ENCODE measurements at regions not wholly inside any gene's neighbourhood (a gene's known extent, or its start where the extent isn't known, plus 50 kb on each side); places are given as distances from the start of the nearest gene placed in this dataset.

DNA sequence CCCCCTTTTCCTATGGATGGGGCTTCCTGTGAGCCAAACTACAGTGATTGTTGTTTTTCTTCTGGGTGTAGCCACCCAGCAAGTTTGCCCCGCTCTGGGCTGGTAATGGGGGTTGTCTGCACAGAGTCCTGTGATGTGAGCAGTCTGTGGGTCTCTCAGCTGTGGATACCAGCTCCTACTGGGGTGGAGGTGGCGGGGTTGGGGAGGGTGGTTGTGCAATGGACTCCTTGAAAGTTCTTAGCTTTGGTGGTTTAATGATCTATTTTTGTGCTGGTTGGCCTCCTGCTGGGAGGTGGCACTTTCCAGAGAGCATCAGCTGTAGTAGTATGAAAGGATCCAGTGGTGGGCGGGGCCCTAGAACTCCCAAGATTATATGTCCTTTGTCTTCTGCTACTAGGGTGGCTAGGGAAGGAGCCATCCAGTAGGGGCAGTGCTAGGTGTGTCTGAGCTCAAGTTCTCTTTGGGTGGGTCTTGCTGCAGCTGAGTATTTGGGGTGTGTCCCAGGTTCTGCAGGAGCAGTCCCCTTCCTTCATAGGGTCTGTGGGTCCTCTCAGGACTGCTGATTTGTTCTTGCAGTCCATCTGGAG, 275.6 kb upstream of the PAPPA start:
- DNase-seq (ENCODE audit: low spot score in 2 of 2) = no peak
- TF ChIP-seq, protein P1, sequence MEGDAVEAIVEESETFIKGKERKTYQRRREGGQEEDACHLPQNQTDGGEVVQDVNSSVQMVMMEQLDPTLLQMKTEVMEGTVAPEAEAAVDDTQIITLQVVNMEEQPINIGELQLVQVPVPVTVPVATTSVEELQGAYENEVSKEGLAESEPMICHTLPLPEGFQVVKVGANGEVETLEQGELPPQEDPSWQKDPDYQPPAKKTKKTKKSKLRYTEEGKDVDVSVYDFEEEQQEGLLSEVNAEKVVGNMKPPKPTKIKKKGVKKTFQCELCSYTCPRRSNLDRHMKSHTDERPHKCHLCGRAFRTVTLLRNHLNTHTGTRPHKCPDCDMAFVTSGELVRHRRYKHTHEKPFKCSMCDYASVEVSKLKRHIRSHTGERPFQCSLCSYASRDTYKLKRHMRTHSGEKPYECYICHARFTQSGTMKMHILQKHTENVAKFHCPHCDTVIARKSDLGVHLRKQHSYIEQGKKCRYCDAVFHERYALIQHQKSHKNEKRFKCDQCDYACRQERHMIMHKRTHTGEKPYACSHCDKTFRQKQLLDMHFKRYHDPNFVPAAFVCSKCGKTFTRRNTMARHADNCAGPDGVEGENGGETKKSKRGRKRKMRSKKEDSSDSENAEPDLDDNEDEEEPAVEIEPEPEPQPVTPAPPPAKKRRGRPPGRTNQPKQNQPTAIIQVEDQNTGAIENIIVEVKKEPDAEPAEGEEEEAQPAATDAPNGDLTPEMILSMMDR (IDR thresholded peaks at IDR 0.05) = no peak
- TF ChIP-seq POLR2A (IDR thresholded peaks at IDR 0.05) (no peak), EP300 (IDR thresholded peaks at IDR 0.05) (no peak)
- Histone ChIP-seq H3K27ac (no peak overlapping the region), H3K9me3 (no peaks in the 10 kb centered on the region), H3K4me3 (no peak overlapping the region), H3K36me3 (no peaks in the 10 kb centered on the region), H3K4me1 (no peaks in the 10 kb centered on the region), H3K27me3 (no peaks in the 10 kb centered on the region)
- WGBS, 2 donors = 81 to 97% methylated on average over 3 of the region's 3 CpGs

DNA sequence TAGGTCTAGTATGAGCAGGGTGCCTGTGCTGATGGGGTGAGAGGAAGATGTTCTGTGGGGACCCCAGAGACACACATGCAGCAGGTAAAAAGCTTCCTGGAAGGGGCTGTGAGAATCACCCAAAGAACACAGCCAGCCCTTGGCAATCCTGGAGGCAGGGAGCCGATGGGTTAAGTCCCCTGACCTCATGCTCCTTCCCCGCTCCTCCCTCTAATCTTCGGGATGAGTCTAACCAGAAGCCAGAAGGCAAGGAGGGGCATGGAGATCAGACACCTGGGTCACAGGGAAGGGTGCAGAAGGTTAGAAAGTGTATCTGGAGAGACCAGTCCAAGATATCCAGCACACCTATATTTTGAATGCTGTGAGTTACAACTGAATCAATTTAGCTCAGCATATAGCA, 274.1 kb upstream of the PAPPA start:
- Histone ChIP-seq H3K9me3 (no peaks in the 10 kb centered on the region), H3K36me3 (no peaks in the 10 kb centered on the region), H3K4me3 (no peak overlapping the region), H3K4me1 (no peaks in the 10 kb centered on the region), H3K27ac (no peak overlapping the region), H3K27me3 (no peaks in the 10 kb centered on the region)
- no peak for TF ChIP-seq EP300 (IDR thresholded peaks at IDR 0.05)
- no peak for TF ChIP-seq POLR2A (IDR thresholded peaks at IDR 0.05)
- TF ChIP-seq, protein P1 (IDR thresholded peaks at IDR 0.05) = no peak
- WGBS, 2 donors = 42 to 69% methylated on average over 3 of the region's 3 CpGs
- no peak for DNase-seq (ENCODE audit: low spot score in 2 of 2)

DNA sequence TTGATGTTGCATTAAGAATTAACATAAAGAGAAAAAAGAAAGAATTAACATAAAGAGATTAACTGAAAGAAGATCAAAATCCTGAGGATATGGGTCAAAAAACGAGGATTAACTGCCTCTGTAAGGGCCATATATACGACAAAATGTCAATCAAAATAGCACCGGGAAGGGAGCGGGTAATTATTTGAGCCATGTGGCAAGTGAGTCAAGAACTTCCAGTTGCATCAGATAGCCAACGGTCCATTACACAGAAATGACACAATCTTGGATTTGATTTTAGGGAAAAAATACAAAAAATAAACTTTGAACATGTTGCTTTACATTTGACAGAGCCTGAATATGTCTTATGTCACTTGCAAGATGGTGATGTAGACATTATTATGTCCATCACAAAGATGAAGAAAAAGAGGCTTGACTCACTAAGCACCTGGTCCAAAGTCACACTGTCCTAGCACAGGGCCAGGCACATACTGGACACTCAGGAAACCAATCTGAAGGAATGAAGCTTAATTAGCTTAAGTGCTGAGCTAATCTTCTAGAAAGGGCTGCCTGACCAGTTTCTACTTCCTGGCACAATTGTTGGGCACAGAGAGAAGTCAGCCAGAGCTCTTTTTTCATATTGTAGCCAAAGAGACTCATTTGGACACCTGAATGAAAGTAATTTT, 273.2 kb upstream of the PAPPA start:
- Histone ChIP-seq H3K4me1 (no peaks in the 10 kb centered on the region), H3K36me3 (no peaks in the 10 kb centered on the region), H3K27ac (no peak overlapping the region), H3K4me3 (no peak overlapping the region), H3K9me3 (no peaks in the 10 kb centered on the region), H3K27me3 (no peaks in the 10 kb centered on the region)
- no peak for DNase-seq (ENCODE audit: low spot score in 2 of 2)
- TF ChIP-seq, protein P1 (IDR thresholded peaks at IDR 0.05) = no peak
- TF ChIP-seq EP300 (IDR thresholded peaks at IDR 0.05) (no peak), POLR2A (IDR thresholded peaks at IDR 0.05) (no peak)
- 82 to 83% methylated on average over 5 of the region's 5 CpGs for WGBS, 2 donors

- Histone ChIP-seq H3K4me1 (no peaks in the 10 kb centered on the region), H3K9me3 (no peaks in the 10 kb centered on the region), H3K4me3 (no peak overlapping the region), H3K27me3 (no peaks in the 10 kb centered on the region), H3K27ac (no peak overlapping the region), H3K36me3 (no peaks in the 10 kb centered on the region)
- TF ChIP-seq EP300 (IDR thresholded peaks at IDR 0.05) = no peak
- TF ChIP-seq, protein P1 (IDR thresholded peaks at IDR 0.05) = no peak
- TF ChIP-seq POLR2A (IDR thresholded peaks at IDR 0.05) = no peak
- DNase-seq (ENCODE audit: low spot score in 2 of 2) = no peak
Measured at GRCh38 chr9:115882911-115883310, 270.7 kb upstream of the PAPPA start.

- WGBS, 2 donors = 41 to 55% methylated on average over 5 of the region's 5 CpGs
- no peaks in the 10 kb centered on the region for H3K36me3 ChIP-seq
- no peak overlapping the region for H3K27ac ChIP-seq
- no peak overlapping the region for H3K4me3 ChIP-seq
- H3K4me1 ChIP-seq = no peaks in the 10 kb centered on the region
- TF ChIP-seq POLR2A (IDR thresholded peaks at IDR 0.05) (no peak), EP300 (IDR thresholded peaks at IDR 0.05) (no peak)
- TF ChIP-seq, protein P1 (IDR thresholded peaks at IDR 0.05) = peak in 3 of 5 experiments; percentile 15 to 31 (median 21)
- H3K9me3 ChIP-seq = no peaks in the 10 kb centered on the region
- DNase-seq (ENCODE audit: low spot score in 2 of 2) = no peak
- no peaks in the 10 kb centered on the region for H3K27me3 ChIP-seq
Measured at GRCh38 chr9:115883467-115884329, 269.9 kb upstream of the PAPPA start.

All from tibial nerve (tissue), 4 donors.